ENCODE measurements at regions not wholly inside any gene's neighbourhood (a gene's known extent, or its start where the extent isn't known, plus 50 kb on each side); places are given as distances from the start of the nearest gene placed in this dataset.

DNA sequence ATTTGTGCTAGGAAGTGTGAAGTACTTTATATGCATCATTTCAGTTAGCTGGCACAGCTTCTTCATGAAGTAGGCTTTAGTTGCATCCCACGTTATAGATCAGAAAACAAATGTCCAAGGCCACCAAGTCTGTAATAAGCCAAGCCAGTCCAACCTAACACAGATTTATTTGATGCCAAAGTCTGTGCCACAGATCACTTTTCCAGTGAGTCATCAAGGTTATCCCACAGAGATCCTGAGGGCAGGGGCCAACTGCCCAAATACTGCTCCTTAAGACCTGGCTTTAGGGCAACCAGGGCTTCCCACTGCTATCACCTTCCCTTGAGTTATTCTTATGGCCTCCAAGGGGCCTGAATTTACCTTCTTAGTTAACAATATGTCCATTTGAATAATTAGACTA lies 1340.4 kb downstream of the XPNPEP1 start:
- TF ChIP-seq, protein P1, sequence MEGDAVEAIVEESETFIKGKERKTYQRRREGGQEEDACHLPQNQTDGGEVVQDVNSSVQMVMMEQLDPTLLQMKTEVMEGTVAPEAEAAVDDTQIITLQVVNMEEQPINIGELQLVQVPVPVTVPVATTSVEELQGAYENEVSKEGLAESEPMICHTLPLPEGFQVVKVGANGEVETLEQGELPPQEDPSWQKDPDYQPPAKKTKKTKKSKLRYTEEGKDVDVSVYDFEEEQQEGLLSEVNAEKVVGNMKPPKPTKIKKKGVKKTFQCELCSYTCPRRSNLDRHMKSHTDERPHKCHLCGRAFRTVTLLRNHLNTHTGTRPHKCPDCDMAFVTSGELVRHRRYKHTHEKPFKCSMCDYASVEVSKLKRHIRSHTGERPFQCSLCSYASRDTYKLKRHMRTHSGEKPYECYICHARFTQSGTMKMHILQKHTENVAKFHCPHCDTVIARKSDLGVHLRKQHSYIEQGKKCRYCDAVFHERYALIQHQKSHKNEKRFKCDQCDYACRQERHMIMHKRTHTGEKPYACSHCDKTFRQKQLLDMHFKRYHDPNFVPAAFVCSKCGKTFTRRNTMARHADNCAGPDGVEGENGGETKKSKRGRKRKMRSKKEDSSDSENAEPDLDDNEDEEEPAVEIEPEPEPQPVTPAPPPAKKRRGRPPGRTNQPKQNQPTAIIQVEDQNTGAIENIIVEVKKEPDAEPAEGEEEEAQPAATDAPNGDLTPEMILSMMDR (IDR thresholded peaks at IDR 0.05; ENCODE audit: insufficient read depth, low read length, poor library complexity, severe bottlenecking), result no peak
- Histone ChIP-seq H3K36me3 (ENCODE audit: control insufficient read depth, insufficient read depth, low read length) (no peaks in the 10 kb centered on the region), H3K4me3 (ENCODE audit: low read depth, low read length) (no peak overlapping the region), H3K27me3 (ENCODE audit: control insufficient read depth, insufficient read depth, low read length) (no peaks in the 10 kb centered on the region)
- no peak for DNase-seq (ENCODE audit: low read depth)

DNA sequence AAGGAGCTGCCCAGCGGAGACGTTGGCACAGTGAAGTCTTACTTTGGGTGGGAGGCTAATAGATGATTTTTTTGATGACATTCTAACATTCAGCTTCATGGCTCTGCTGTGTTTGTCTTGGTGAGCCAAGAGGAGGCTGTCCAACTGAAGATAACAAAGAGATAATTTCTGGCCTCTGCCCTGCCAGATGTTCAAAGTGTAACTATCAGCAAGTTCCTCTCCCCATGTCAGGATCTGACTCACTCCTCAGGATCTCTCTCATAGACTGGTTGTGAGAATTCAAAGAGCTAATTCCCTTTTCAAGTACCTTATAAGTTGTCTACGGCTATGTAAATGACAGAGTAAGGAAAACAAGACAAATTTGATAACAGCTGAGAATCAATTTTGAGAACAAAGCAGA lies 1340.9 kb downstream of the XPNPEP1 start:
- Histone ChIP-seq H3K27me3 (ENCODE audit: control insufficient read depth, insufficient read depth, low read length) (no peaks in the 10 kb centered on the region), H3K4me3 (ENCODE audit: low read depth, low read length) (no peak overlapping the region), H3K36me3 (ENCODE audit: control insufficient read depth, insufficient read depth, low read length) (no peaks in the 10 kb centered on the region)
- DNase-seq (ENCODE audit: low read depth), result no peak
- TF ChIP-seq, protein P1 (IDR thresholded peaks at IDR 0.05; ENCODE audit: insufficient read depth, low read length, poor library complexity, severe bottlenecking), result no peak

GRCh38 chr10:108578258-108578657 lies 1345.1 kb downstream of the XPNPEP1 start:
- Histone ChIP-seq H3K4me3 (ENCODE audit: low read depth, low read length) (no peak overlapping the region), H3K27me3 (ENCODE audit: control insufficient read depth, insufficient read depth, low read length) (no peaks in the 10 kb centered on the region), H3K36me3 (ENCODE audit: control insufficient read depth, insufficient read depth, low read length) (no peaks in the 10 kb centered on the region)
- no peak for DNase-seq (ENCODE audit: low read depth)
- TF ChIP-seq, protein P1 (IDR thresholded peaks at IDR 0.05; ENCODE audit: insufficient read depth, low read length, poor library complexity, severe bottlenecking), result no peak

GRCh38 chr10:108574233-108574632 lies 1349.1 kb downstream of the XPNPEP1 start:
- no peaks in the 10 kb centered on the region for H3K27me3 ChIP-seq (ENCODE audit: control insufficient read depth, insufficient read depth, low read length)
- TF ChIP-seq, protein P1 (IDR thresholded peaks at IDR 0.05; ENCODE audit: insufficient read depth, low read length, poor library complexity, severe bottlenecking), result no peak
- H3K36me3 ChIP-seq (ENCODE audit: control insufficient read depth, insufficient read depth, low read length), result no peaks in the 10 kb centered on the region
- no peak overlapping the region for H3K4me3 ChIP-seq (ENCODE audit: low read depth, low read length)
- no peak for DNase-seq (ENCODE audit: low read depth)

GRCh38 chr10:108568824-108569223 lies 1354.5 kb downstream of the XPNPEP1 start:
- Histone ChIP-seq H3K36me3 (ENCODE audit: control insufficient read depth, insufficient read depth, low read length) (no peaks in the 10 kb centered on the region), H3K4me3 (ENCODE audit: low read depth, low read length) (no peak overlapping the region), H3K27me3 (ENCODE audit: control insufficient read depth, insufficient read depth, low read length) (no peaks in the 10 kb centered on the region)
- no peak for DNase-seq (ENCODE audit: low read depth)
- TF ChIP-seq, protein P1 (IDR thresholded peaks at IDR 0.05; ENCODE audit: insufficient read depth, low read length, poor library complexity, severe bottlenecking), result no peak

GRCh38 chr10:108567899-108568752 lies 1355.2 kb downstream of the XPNPEP1 start:
- TF ChIP-seq, protein P1 (IDR thresholded peaks at IDR 0.05; ENCODE audit: insufficient read depth, low read length, poor library complexity, severe bottlenecking), result no peak
- DNase-seq (ENCODE audit: low read depth), result no peak
- no peak overlapping the region for H3K4me3 ChIP-seq (ENCODE audit: low read depth, low read length)

More at GRCh38 chr10:108567899-108568752, 1355.2 kb downstream of the XPNPEP1 start:
- Histone ChIP-seq H3K36me3 (ENCODE audit: control insufficient read depth, insufficient read depth, low read length) (no peaks in the 10 kb centered on the region), H3K27me3 (ENCODE audit: control insufficient read depth, insufficient read depth, low read length) (no peaks in the 10 kb centered on the region)
